ENCODE measurements at regions not wholly inside any gene's neighbourhood (a gene's known extent, or its start where the extent isn't known, plus 50 kb on each side); places are given as distances from the start of the nearest gene placed in this dataset.

- no peak for TF ChIP-seq CTCF (IDR thresholded peaks at IDR 0.05; ENCODE audit: insufficient read depth, low read length, missing control alignments)
- POLR2A ChIA-PET: no interaction called here
- H3K4me3 ChIP-seq (ENCODE audit: low read depth, low read length): no peak overlapping the region
- CTCF ChIA-PET: no interaction called here
- no peak for DNase-seq (ENCODE audit: low read depth, low spot score)
These were observed 2635.6 kb upstream of the PCDH20 start for GRCh38 chr13:64051278-64051677.

- no peak for DNase-seq (ENCODE audit: low read depth, low spot score)
- POLR2A ChIA-PET: no interaction called here
- no peak for TF ChIP-seq CTCF (IDR thresholded peaks at IDR 0.05; ENCODE audit: insufficient read depth, low read length, missing control alignments)
- H3K4me3 ChIP-seq (ENCODE audit: low read depth, low read length): no peak overlapping the region
- CTCF ChIA-PET: no interaction called here
These were observed 2625.6 kb upstream of the PCDH20 start for GRCh38 chr13:64041296-64041695.

- ChIA-PET CTCF (no interaction called here), POLR2A (no interaction called here)
- no peak for TF ChIP-seq CTCF (IDR thresholded peaks at IDR 0.05; ENCODE audit: insufficient read depth, low read length, missing control alignments)
- DNase-seq (ENCODE audit: low read depth, low spot score): no peak
- H3K4me3 ChIP-seq (ENCODE audit: low read depth, low read length): no peak overlapping the region
These were observed 2618.3 kb upstream of the PCDH20 start for GRCh38 chr13:64033921-64034320.

GRCh38 chr13:64029343-64030093, 2613.9 kb upstream of the PCDH20 start:
- POLR2A ChIA-PET: no interaction called here
- DNase-seq (ENCODE audit: low read depth, low spot score): no peak
- CTCF ChIA-PET: no interaction called here
- H3K4me3 ChIP-seq (ENCODE audit: low read depth, low read length): no peak overlapping the region
- TF ChIP-seq CTCF (IDR thresholded peaks at IDR 0.05; ENCODE audit: insufficient read depth, low read length, missing control alignments): no peak

- ChIA-PET CTCF (no interaction called here), POLR2A (interaction anchor here (0.6 kb wide), 1 partner anchor 16 kb away, joined by 3 read pairs; no protein-coding TSS in a partner anchor)
- no peak overlapping the region for H3K4me3 ChIP-seq (ENCODE audit: low read depth, low read length)
- no peak for DNase-seq (ENCODE audit: low read depth, low spot score)
- no peak for TF ChIP-seq CTCF (IDR thresholded peaks at IDR 0.05; ENCODE audit: insufficient read depth, low read length, missing control alignments)
These were observed 2612.9 kb upstream of the PCDH20 start for GRCh38 chr13:64028551-64028950.

GRCh38 chr13:64020126-64020525, 2604.5 kb upstream of the PCDH20 start:
- DNase-seq (ENCODE audit: low read depth, low spot score): no peak

More at GRCh38 chr13:64020126-64020525, 2604.5 kb upstream of the PCDH20 start:
- ChIA-PET POLR2A (no interaction called here), CTCF (no interaction called here)
- no peak overlapping the region for H3K4me3 ChIP-seq (ENCODE audit: low read depth, low read length)
- no peak for TF ChIP-seq CTCF (IDR thresholded peaks at IDR 0.05; ENCODE audit: insufficient read depth, low read length, missing control alignments)
